Stimulated activated CD4-positive, alpha-beta T cell treated with anti-CD3 and anti-CD28 coated beads, Interleukin-2, amount 100 ng/mL, for 48 hours (primary cell): ENCODE measurements at regions not wholly inside any gene's neighbourhood (a gene's known extent, or its start where the extent isn't known, plus 50 kb on each side); places are given as distances from the start of the nearest gene placed in this dataset.
"Not testable (repeated sequence)": the region's sequence is repeated elsewhere in the genome, so short reads cannot be mapped to it uniquely, and the experiment has no call there.

ENCODE experiments used
- DNase-seq, 2 donors: peaks; one replicate each; pipeline ENCODE4 v3.0.0-alpha.2; 2020

DNA sequence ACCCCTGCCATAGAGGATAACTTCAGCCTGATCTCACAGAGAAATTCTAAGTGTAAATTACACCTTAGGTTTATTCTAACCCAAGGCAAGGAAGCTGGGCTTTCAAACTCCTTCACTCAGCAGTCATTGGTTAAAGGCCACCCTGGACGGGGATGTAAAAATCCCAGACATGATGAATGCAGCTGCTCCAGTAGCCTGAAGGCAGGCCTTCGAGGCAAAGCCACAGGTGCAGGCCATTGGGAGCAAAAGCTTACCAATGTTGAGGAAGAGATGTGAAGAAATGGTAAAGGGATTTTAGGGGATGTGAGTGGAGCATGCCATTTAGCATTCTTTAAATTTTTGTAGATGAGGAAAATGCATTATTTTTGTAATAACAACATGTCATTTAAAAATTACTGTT, 514.4 kb downstream of the XYLT1 start:
- DNase-seq = no peak

DNA sequence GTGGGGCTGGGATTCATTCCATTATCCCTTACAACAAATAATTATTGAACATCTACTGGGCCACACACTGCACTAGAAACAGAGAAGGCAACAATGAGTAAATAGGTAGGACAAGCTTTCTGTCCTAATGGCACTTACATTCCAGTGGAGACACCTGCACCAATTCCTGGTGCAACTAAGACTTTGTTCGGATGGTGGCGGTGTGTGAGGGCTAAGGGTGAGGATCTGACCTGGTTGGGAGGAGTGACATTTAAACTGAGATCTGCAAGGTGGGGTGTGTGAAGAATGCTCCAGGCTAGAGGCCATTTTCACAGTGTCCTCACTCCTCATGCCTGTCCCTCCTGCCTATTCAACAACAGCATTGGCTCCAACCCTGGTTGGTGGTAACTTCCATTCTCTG, 510.0 kb downstream of the XYLT1 start:
- no peak for DNase-seq

DNA sequence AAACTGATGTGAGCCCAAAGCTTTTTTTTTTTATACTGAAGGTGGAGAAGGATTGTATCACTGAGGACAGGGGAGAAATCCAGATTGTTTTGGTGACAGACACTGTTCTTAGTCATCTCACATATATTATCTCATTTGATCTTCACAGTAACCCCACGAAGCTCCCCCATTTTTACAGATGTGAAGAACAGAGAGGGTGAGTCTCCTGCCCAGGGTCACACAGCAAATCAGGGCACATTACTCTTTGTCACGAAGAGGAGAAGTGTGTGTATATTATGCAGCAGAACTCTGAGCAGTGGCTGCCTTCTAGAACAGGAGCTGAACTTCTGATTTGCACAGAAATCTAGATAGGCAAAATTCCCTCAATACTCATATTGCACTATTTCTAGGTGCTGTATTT, 504.3 kb downstream of the XYLT1 start:
- no peak for DNase-seq

DNA sequence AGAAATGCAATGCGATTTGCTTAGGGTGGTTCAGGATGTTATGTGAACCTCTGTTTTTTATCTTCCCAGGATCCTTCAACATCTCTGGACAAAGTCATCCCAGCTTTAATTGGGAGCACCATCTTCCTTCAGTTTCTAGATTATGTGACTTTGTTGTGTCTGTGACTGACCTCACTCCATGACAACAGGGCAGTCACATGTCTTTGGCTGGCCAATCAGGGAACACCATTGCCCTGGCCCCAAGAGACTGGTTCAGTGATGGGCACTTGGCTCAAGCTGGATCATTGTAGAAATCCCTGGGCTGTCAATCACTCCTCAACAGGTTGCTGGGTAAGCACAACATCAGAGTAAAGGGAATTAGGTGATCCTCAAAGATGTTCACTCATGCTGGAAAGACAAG, 499.7 kb downstream of the XYLT1 start:
- no peak for DNase-seq

- DNase-seq = no peak
Observed at GRCh38 chr16:16972831-16973230, 497.9 kb downstream of the XYLT1 start.

GRCh38 chr16:16973707-16974591, 496.8 kb downstream of the XYLT1 start:
- DNase-seq = no peak

GRCh38 chr16:16982614-16983013, 488.1 kb downstream of the XYLT1 start:
- DNase-seq = no peak

- DNase-seq = no peak
Observed at GRCh38 chr16:16983582-16983981, 487.2 kb downstream of the XYLT1 start.

- DNase-seq = not testable (repeated sequence)
Observed at GRCh38 chr16:16984091-16984490, 486.7 kb downstream of the XYLT1 start.

DNA sequence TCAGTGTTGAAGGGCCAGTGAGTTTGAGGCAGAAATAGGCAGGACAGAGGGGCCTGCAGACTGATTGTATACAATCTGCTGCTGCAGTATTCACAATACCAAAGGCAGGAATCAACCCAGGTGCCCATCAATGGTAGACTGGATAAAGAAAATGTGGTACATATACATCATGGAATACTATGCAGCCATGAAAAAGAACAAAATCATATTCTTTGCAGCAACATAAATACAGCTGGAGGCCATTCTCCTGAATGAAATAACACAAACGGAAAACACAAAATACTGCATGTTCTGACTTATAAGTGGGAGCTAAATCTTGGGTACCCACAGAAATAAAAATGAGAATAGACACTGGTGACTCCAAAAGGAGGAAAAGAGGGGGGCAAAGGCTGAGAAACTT, 485.1 kb downstream of the XYLT1 start:
- DNase-seq = no peak

- no peak for DNase-seq
Observed at GRCh38 chr16:16988963-16989362, 481.8 kb downstream of the XYLT1 start.

DNA sequence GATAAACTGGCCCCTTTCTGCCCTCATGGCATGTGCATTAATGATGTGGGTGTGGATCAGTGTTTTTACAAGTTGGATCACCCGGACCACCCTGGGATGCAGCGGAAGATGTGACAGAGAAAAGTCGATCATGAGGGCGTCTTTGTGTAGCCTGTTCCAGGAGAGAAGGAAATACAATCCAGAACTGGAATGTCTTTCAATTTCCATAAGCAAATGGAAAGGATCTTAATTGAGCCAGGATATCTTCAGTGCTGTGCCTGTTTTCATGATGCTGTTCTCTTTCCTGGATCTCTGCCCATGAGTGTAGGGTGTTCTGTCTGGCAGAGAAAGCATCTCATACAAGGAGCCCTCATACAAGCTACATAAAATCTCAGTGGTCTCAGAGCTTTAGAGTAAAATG, 481.4 kb downstream of the XYLT1 start:
- DNase-seq = no peak

DNA sequence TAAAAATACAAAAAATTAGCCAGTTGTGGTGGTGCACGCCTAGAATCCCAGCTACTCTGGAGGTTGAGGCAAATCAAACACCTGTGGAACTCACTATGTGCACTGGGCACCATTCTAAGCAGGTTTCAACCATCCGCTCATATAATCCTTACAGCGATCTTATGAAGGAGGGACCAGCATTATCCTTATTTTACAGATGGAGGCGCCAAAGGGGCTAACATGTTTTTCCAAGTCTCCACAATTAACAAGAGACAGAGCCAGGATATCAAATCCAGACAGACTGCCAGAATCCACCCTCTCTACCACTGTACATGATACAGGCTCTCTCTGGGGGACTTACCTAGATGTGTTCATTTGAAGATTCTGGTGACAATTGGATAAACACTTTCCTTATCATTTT, 479.0 kb downstream of the XYLT1 start:
- no peak for DNase-seq

DNA sequence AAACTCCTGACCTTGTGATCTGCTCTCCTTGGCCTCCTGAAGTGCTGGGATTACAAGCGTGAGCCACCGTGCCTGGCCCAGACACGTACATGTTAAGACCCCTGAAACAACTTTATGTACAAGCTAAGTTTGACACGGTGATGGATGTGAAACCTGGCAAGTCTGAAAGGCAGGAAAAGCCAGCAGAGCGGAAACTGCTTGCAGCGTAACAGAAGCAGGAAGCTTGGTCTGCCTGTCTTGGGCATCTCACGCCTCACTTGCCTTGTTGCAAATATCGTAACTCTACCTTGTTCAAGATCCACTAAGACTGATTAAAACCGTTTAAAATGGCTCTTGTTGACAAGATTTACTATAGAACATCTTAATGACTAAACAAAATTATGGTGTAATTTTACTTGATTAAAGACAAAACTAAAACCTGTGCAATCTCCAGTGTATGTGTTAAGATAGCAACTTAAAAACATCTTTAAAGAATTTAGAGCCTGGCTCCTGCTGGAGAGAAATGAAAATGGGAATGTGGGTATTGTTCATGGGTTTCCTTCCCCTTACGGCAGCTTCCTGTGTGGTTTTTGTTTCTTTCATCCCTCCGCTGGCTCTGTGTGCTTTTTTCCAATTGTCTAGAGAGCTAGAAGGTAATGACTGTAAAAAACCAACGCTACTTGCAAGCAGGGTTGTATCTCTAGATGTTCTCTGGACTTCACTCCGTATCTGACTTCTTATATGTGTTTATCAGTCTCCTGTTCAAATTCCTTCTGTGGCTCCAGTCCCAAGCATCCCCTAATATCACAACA, 477.6 kb downstream of the XYLT1 start:
- DNase-seq = no peak

GRCh38 chr16:16994831-16995230, 475.9 kb downstream of the XYLT1 start:
- no peak for DNase-seq

DNA sequence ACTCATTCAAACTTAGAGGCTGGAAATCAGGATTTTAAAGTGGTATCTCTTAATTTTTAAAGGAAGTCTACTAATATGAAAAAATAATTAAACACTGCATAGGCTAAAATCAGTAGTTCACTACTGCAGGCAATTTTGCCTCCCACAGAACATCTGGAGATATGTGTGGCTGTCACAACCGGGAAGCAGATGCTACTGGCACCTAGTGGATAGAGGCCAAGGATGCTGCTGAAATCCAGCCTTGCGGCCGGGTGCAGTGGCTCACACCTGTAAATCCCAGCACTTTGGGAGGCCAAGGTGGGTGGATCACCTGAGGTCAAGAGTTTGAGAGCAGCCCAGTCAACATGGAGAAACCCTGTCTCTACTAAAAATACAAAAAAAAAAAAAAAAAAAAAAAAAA, 473.9 kb downstream of the XYLT1 start:
- no peak for DNase-seq

GRCh38 chr16:16997349-16997748, 473.4 kb downstream of the XYLT1 start:
- no peak for DNase-seq

- no peak for DNase-seq
Observed at GRCh38 chr16:17001471-17001870, 469.3 kb downstream of the XYLT1 start.

GRCh38 chr16:17002565-17002964, 468.2 kb downstream of the XYLT1 start:
- no peak for DNase-seq

- DNase-seq = not testable (repeated sequence)
Observed at GRCh38 chr16:17005963-17006362, 464.8 kb downstream of the XYLT1 start.

- DNase-seq = no peak
Observed at GRCh38 chr16:17011712-17012111, 459.0 kb downstream of the XYLT1 start.

GRCh38 chr16:17013038-17013437, 457.7 kb downstream of the XYLT1 start:
- no peak for DNase-seq

GRCh38 chr16:17014484-17015121, 456.2 kb downstream of the XYLT1 start:
- no peak for DNase-seq

DNA sequence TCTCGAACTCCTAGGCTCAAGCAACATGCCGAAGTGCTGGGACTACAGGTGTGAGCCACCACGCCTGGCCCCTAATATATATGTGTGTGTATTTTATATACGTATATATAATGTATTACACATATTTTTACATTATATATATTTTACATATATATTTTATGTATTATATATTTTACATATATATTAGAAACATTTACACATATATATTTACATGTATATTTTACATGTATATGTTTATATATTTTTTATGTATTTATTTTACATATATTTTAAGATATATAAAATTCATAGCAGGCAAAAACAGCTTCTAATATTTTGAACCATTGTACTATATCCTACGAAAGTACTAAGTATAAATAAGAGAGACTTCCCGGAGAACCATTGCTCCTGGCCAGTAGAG, 455.1 kb downstream of the XYLT1 start:
- DNase-seq = no peak
